ENCODE measurements at regions not wholly inside any gene's neighbourhood (a gene's known extent, or its start where the extent isn't known, plus 50 kb on each side); places are given as distances from the start of the nearest gene placed in this dataset.
"Not testable (repeated sequence)": the region's sequence is repeated elsewhere in the genome, so short reads cannot be mapped to it uniquely, and the experiment has no call there.

DNA sequence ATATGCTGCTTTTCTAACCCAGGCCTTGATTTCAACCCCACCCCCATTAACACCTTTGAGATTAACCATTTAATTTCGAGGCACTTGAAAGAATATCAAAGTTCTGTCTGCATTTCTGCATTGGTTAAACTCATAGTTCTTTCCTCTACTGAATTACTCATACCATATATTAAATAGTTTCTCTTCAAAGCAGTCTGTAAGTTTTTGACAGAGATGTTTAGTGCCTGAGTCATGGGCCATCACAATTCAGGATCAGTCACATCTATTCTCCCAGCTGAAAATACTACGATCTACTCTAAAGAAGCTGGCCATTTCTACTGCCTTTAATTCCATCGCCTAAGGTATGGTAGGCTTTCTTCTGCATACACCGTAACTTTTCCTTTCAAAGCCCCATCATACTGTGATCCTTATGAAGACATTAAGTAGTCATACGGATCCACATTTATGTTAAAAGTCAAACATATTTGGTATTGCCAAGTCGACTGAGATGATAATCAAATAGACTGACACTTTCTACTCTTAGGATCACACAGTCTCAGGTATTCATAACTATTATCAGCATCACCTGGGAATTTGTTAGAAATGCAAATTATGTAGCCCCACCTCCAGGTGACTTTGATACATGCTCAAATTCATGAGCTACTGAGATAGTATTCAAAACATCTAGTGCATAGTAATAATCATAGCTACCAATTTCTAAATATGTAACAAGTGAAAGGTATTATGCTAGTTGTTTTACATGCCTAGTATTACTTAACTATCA lies 489.4 kb upstream of the IL12A start:
- TF ChIP-seq, protein P1, sequence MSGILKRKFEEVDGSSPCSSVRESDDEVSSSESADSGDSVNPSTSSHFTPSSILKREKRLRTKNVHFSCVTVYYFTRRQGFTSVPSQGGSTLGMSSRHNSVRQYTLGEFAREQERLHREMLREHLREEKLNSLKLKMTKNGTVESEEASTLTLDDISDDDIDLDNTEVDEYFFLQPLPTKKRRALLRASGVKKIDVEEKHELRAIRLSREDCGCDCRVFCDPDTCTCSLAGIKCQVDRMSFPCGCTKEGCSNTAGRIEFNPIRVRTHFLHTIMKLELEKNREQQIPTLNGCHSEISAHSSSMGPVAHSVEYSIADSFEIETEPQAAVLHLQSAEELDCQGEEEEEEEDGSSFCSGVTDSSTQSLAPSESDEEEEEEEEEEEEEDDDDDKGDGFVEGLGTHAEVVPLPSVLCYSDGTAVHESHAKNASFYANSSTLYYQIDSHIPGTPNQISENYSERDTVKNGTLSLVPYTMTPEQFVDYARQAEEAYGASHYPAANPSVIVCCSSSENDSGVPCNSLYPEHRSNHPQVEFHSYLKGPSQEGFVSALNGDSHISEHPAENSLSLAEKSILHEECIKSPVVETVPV (CRISPR knock-in tag; IDR thresholded peaks at IDR 0.05): no peak

DNA sequence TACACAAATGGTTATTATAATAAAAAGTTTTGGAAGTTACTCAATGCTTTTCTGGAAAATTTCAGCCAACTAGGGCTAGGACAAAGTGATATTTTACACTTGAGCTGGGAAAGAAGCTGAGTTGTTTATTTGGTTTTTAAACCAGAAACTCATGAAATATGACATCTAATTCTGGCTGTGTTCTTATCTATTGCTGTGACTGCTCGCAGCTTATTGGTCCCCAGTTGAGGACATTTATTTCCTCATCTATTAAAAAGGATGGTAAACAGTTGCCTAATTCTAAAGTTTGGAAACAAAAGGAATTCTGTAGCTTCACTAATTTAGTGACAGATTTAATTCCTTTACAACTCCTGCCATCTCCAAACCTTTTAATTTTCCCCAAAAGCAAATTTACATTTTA lies 487.6 kb upstream of the IL12A start:
- TF ChIP-seq ISL1 (CRISPR knock-in tag; IDR thresholded peaks at IDR 0.05): no peak
- TF ChIP-seq, protein P2, sequence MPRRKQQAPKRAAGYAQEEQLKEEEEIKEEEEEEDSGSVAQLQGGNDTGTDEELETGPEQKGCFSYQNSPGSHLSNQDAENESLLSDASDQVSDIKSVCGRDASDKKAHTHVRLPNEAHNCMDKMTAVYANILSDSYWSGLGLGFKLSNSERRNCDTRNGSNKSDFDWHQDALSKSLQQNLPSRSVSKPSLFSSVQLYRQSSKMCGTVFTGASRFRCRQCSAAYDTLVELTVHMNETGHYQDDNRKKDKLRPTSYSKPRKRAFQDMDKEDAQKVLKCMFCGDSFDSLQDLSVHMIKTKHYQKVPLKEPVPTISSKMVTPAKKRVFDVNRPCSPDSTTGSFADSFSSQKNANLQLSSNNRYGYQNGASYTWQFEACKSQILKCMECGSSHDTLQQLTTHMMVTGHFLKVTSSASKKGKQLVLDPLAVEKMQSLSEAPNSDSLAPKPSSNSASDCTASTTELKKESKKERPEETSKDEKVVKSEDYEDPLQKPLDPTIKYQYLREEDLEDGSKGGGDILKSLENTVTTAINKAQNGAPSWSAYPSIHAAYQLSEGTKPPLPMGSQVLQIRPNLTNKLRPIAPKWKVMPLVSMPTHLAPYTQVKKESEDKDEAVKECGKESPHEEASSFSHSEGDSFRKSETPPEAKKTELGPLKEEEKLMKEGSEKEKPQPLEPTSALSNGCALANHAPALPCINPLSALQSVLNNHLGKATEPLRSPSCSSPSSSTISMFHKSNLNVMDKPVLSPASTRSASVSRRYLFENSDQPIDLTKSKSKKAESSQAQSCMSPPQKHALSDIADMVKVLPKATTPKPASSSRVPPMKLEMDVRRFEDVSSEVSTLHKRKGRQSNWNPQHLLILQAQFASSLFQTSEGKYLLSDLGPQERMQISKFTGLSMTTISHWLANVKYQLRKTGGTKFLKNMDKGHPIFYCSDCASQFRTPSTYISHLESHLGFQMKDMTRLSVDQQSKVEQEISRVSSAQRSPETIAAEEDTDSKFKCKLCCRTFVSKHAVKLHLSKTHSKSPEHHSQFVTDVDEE (CRISPR knock-in tag; IDR thresholded peaks at IDR 0.05): no peak
- TF ChIP-seq ZNF565 (CRISPR knock-in tag; conservative IDR thresholded peaks at IDR 0.05; ENCODE audit: low read depth): no peak
- TF ChIP-seq, protein P3, sequence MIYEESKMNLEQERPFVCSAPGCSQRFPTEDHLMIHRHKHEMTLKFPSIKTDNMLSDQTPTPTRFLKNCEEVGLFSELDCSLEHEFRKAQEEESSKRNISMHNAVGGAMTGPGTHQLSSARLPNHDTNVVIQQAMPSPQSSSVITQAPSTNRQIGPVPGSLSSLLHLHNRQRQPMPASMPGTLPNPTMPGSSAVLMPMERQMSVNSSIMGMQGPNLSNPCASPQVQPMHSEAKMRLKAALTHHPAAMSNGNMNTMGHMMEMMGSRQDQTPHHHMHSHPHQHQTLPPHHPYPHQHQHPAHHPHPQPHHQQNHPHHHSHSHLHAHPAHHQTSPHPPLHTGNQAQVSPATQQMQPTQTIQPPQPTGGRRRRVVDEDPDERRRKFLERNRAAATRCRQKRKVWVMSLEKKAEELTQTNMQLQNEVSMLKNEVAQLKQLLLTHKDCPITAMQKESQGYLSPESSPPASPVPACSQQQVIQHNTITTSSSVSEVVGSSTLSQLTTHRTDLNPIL (CRISPR knock-in tag; IDR thresholded peaks at IDR 0.05; ENCODE audit: low read depth): no peak
- no peak for TF ChIP-seq PPARA (CRISPR knock-in tag; IDR thresholded peaks at IDR 0.05; ENCODE audit: borderline replicate concordance)

More for the DNA sequence above, 489.4 kb upstream of the IL12A start:
- ATAC-seq: no peak

DNA sequence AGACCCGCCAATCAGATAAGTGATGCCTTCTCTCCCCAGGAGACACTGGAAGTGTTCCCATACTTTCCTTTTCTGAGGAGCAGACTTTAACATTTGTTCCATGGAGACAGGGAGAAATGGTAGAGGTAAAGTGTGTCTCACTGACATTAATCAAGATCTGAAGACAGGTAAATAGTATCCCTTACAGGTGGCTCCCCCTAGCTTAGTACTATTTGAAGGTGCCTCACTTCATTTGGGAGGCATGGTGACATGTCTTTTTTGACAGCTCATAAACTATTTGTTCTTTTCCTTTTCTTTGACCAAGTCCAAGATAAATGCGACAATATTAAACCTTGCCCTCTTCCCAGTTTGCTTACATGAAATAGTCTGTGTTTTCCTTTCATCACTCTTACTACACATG lies 485.6 kb upstream of the IL12A start:
- no peak for ATAC-seq

More for the DNA sequence above, 487.6 kb upstream of the IL12A start:
- ATAC-seq: no peak

DNA sequence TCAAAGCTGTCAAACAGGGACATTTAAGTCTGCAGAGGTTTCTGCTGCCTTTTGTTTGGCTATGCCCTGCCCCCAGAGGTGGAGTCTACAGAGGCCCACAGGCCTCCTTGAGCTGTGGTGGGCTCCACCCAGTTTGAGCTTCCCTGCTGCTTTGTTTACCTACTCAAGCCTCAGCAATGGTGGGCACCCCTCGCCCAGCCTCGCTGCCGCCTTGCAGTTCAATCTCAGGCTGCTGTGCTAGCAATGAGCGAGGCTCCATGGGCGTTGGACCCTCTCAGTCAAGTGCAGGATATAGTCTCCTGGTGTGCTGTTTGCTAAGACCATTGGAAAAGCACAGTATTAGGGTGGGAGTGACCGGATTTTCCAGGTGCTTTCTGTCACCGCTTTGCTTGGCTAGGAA lies 477.6 kb upstream of the IL12A start:
- ATAC-seq: not testable (repeated sequence)

More for the DNA sequence above, 485.6 kb upstream of the IL12A start:
- no peak for TF ChIP-seq SNAI2 (CRISPR knock-in tag; IDR thresholded peaks at IDR 0.05)
- TF ChIP-seq, protein P2 (CRISPR knock-in tag; IDR thresholded peaks at IDR 0.05): no peak
- TF ChIP-seq PPARA (CRISPR knock-in tag; IDR thresholded peaks at IDR 0.05; ENCODE audit: borderline replicate concordance): no peak
- no peak for TF ChIP-seq ZNF8 (CRISPR knock-in tag; IDR thresholded peaks at IDR 0.05)
- TF ChIP-seq ARNTL (CRISPR knock-in tag; IDR thresholded peaks at IDR 0.05; ENCODE audit: borderline replicate concordance, low read depth): no peak
- no peak for TF ChIP-seq ZNF70 (CRISPR knock-in tag; IDR thresholded peaks at IDR 0.05)
- no peak for TF ChIP-seq ZFP30 (CRISPR knock-in tag; IDR thresholded peaks at IDR 0.05)
- no peak for TF ChIP-seq ZNF565 (CRISPR knock-in tag; conservative IDR thresholded peaks at IDR 0.05; ENCODE audit: low read depth)
- no peak for TF ChIP-seq ISL1 (CRISPR knock-in tag; IDR thresholded peaks at IDR 0.05)
- TF ChIP-seq ESRRG (CRISPR knock-in tag; IDR thresholded peaks at IDR 0.05): no peak
- no peak for TF ChIP-seq OSR1 (CRISPR knock-in tag; IDR thresholded peaks at IDR 0.05)
- TF ChIP-seq GLIS3 (CRISPR knock-in tag; IDR thresholded peaks at IDR 0.05): no peak
- TF ChIP-seq, protein P3 (CRISPR knock-in tag; IDR thresholded peaks at IDR 0.05; ENCODE audit: low read depth): no peak
- TF ChIP-seq ZC3H10 (CRISPR knock-in tag; IDR thresholded peaks at IDR 0.05): no peak
- no peak for TF ChIP-seq ZFP3 (CRISPR knock-in tag; IDR thresholded peaks at IDR 0.05)

All from SK-N-SH treated with all-trans-retinoic acid at 6 μM for 48 hours (cell line).